Left ventricle myocardium superior (tissue), 1 donor: ENCODE measurements at regions not wholly inside any gene's neighbourhood (a gene's known extent, or its start where the extent isn't known, plus 50 kb on each side); places are given as distances from the start of the nearest gene placed in this dataset.
A peak's percentile ranks its signal among the peaks of the same experiment; 100 is the strongest.
"Not testable (repeated sequence)": the region's sequence is repeated elsewhere in the genome, so short reads cannot be mapped to it uniquely, and the experiment has no call there.

Experiments used
- ATAC-seq: fragments of 200-7000 bp; cut with Tn5 transposase; one replicate; pipeline ENCODE4 v1.9.1; 2020; ENCODE audit warnings: mild to moderate bottlenecking, moderate library complexity
- DNase-seq: peaks from one replicate; pipeline ENCODE4 v3.0.0-alpha.2; 2020
- intact Hi-C: fragments of 100-400 bp; cut with micrococcal nuclease; formaldehyde crosslinking; loops from one replicate; pipeline ENCODE4 v1.11.0; 2022
- donor health status: DM: no; HTN: yes; CAD: no; lungs with severe emphysema.

- intact Hi-C loops: no loop called here
Measured at GRCh38 chr5:125049721-125050702, 303.6 kb upstream of the ZNF608 start.

GRCh38 chr5:125050926-125051325 is 304.5 kb upstream of the ZNF608 start:
- intact Hi-C loops: no loop called here
- DNase-seq (no peak), ATAC-seq (no peak)

More at GRCh38 chr5:125049721-125050702, 303.6 kb upstream of the ZNF608 start:
- ATAC-seq (no peak), DNase-seq (no peak)

GRCh38 chr5:125052584-125052983 is 306.1 kb upstream of the ZNF608 start:
- intact Hi-C loops: no loop called here
- DNase-seq (no peak), ATAC-seq (no peak)

- intact Hi-C loops: no loop called here
- DNase-seq: no peak
- ATAC-seq: no peak
Measured at GRCh38 chr5:125053179-125053578, 306.7 kb upstream of the ZNF608 start.

- ATAC-seq (no peak), DNase-seq (no peak)
Measured at GRCh38 chr5:125054146-125054545, 307.7 kb upstream of the ZNF608 start.

GRCh38 chr5:125056671-125057485 is 310.4 kb upstream of the ZNF608 start:
- no peak for ATAC-seq
- DNase-seq: no peak
- intact Hi-C loops: no loop called here

More at GRCh38 chr5:125054146-125054545, 307.7 kb upstream of the ZNF608 start:
- intact Hi-C loops: no loop called here

GRCh38 chr5:125057912-125058826 is 311.7 kb upstream of the ZNF608 start:
- peak; percentile 45 for ATAC-seq
- DNase-seq: no peak
- intact Hi-C loops: no loop called here

- intact Hi-C loops: no loop called here
- no peak for DNase-seq
- no peak for ATAC-seq
Measured at GRCh38 chr5:125059255-125060002, 313.0 kb upstream of the ZNF608 start.

- intact Hi-C loops: no loop called here
- no peak for DNase-seq
- ATAC-seq: no peak
Measured at GRCh38 chr5:125061726-125062125, 315.3 kb upstream of the ZNF608 start.

- intact Hi-C loops: no loop called here
- no peak for ATAC-seq
- DNase-seq: no peak
Measured at GRCh38 chr5:125064621-125065438, 318.4 kb upstream of the ZNF608 start.

GRCh38 chr5:125065741-125066140 is 319.3 kb upstream of the ZNF608 start:
- DNase-seq (no peak), ATAC-seq (peak; percentile 90)
- intact Hi-C loops: no loop called here

GRCh38 chr5:125070961-125071360 is 324.5 kb upstream of the ZNF608 start:
- intact Hi-C loops: no loop called here
- DNase-seq: no peak
- ATAC-seq: no peak

GRCh38 chr5:125073090-125073489 is 326.7 kb upstream of the ZNF608 start:
- DNase-seq: no peak
- intact Hi-C loops: no loop called here
- no peak for ATAC-seq

GRCh38 chr5:125075567-125075966 is 329.1 kb upstream of the ZNF608 start:
- ATAC-seq (no peak), DNase-seq (no peak)
- intact Hi-C loops: no loop called here

GRCh38 chr5:125079028-125079427 is 332.6 kb upstream of the ZNF608 start:
- ATAC-seq, DNase-seq, intact Hi-C loops: not testable (repeated sequence)

GRCh38 chr5:125081101-125081500 is 334.7 kb upstream of the ZNF608 start:
- intact Hi-C loops: no loop called here
- no peak for DNase-seq
- no peak for ATAC-seq

GRCh38 chr5:125083981-125084380 is 337.5 kb upstream of the ZNF608 start:
- intact Hi-C loops: no loop called here
- DNase-seq (no peak), ATAC-seq (peak; percentile 65)
